ENCODE measurements at regions not wholly inside any gene's neighbourhood (a gene's known extent, or its start where the extent isn't known, plus 50 kb on each side); places are given as distances from the start of the nearest gene placed in this dataset.

GRCh38 chr6:102670735-102671134, 1277.2 kb downstream of the GRIK2 start:
- no peaks in the 10 kb centered on the region for H3K36me3 ChIP-seq (ENCODE audit: insufficient read depth, low read length)
- no peaks in the 10 kb centered on the region for H3K79me2 ChIP-seq (replicated peaks; ENCODE audit: insufficient read depth, low read length)
- no peaks in the 10 kb centered on the region for H3K27me3 ChIP-seq (ENCODE audit: insufficient read depth, low read depth, low read length)
- no peaks in the 10 kb centered on the region for H3K9me3 ChIP-seq (ENCODE audit: low read length)
- H3K9ac ChIP-seq (ENCODE audit: low read length): no peak overlapping the region
- no peaks in the 10 kb centered on the region for H3F3A ChIP-seq (ENCODE audit: insufficient read depth, low read length, poor library complexity, severe bottlenecking)
- H3K9me2 ChIP-seq (ENCODE audit: insufficient read depth, low read length): no peaks in the 10 kb centered on the region
- no peak overlapping the region for H3K4me2 ChIP-seq (ENCODE audit: low read length)
- H4K20me1 ChIP-seq (ENCODE audit: insufficient read depth): no peaks in the 10 kb centered on the region
- no peak overlapping the region for H2AFZ ChIP-seq (ENCODE audit: low read depth, low read length)
- H3K27ac ChIP-seq (ENCODE audit: low read length): no peak overlapping the region
- no peak overlapping the region for H3K4me3 ChIP-seq (ENCODE audit: low read length)
- no peak for TF ChIP-seq REST (IDR thresholded peaks at IDR 0.05; ENCODE audit: borderline replicate concordance)
- no peak for TF ChIP-seq CTCF (IDR thresholded peaks at IDR 0.05; ENCODE audit: poor library complexity, severe bottlenecking)
- TF ChIP-seq RAD21 (conservative IDR thresholded peaks at IDR 0.05): no peak
- no peak for TF ChIP-seq EZH2 (IDR thresholded peaks at IDR 0.05; ENCODE audit: borderline replicate concordance, insufficient read depth, low read length, poor library complexity, severe bottlenecking)
- TF ChIP-seq EP300 (conservative IDR thresholded peaks at IDR 0.05; ENCODE audit: poor library complexity, severe bottlenecking): no peak
- no peak for TF ChIP-seq TAF1 (IDR thresholded peaks at IDR 0.05; ENCODE audit: low read depth)
- no peak for TF ChIP-seq MXI1 (conservative IDR thresholded peaks at IDR 0.05; ENCODE audit: poor library complexity, severe bottlenecking)
- no peak for TF ChIP-seq POLR2AphosphoS5 (IDR thresholded peaks at IDR 0.05)
- no peak for TF ChIP-seq SMC3 (conservative IDR thresholded peaks at IDR 0.05; ENCODE audit: poor library complexity)

- Histone ChIP-seq H3K79me2 (replicated peaks; ENCODE audit: insufficient read depth, low read length) (no peaks in the 10 kb centered on the region), H3K4me2 (ENCODE audit: low read length) (no peak overlapping the region), H4K20me1 (ENCODE audit: insufficient read depth) (no peaks in the 10 kb centered on the region), H3K36me3 (ENCODE audit: insufficient read depth, low read length) (no peaks in the 10 kb centered on the region), H3K27me3 (ENCODE audit: insufficient read depth, low read depth, low read length) (no peaks in the 10 kb centered on the region), H3F3A (ENCODE audit: insufficient read depth, low read length, poor library complexity, severe bottlenecking) (no peaks in the 10 kb centered on the region), H2AFZ (ENCODE audit: low read depth, low read length) (no peak overlapping the region), H3K9me2 (ENCODE audit: insufficient read depth, low read length) (no peaks in the 10 kb centered on the region), H3K9me3 (ENCODE audit: low read length) (no peaks in the 10 kb centered on the region), H3K27ac (ENCODE audit: low read length) (no peak overlapping the region), H3K9ac (ENCODE audit: low read length) (no peak overlapping the region), H3K4me3 (ENCODE audit: low read length) (no peak overlapping the region)
- TF ChIP-seq MXI1 (conservative IDR thresholded peaks at IDR 0.05; ENCODE audit: poor library complexity, severe bottlenecking) (no peak), EZH2 (IDR thresholded peaks at IDR 0.05; ENCODE audit: borderline replicate concordance, insufficient read depth, low read length, poor library complexity, severe bottlenecking) (no peak)
These were observed 1269.3 kb downstream of the GRIK2 start for GRCh38 chr6:102662851-102663250.

- Histone ChIP-seq H3K36me3 (ENCODE audit: insufficient read depth, low read length) (no peaks in the 10 kb centered on the region), H3K27ac (ENCODE audit: low read length) (no peak overlapping the region), H3K9ac (ENCODE audit: low read length) (no peak overlapping the region), H3K9me2 (ENCODE audit: insufficient read depth, low read length) (no peaks in the 10 kb centered on the region), H3K4me2 (ENCODE audit: low read length) (no peak overlapping the region), H3K79me2 (replicated peaks; ENCODE audit: insufficient read depth, low read length) (no peaks in the 10 kb centered on the region), H3F3A (ENCODE audit: insufficient read depth, low read length, poor library complexity, severe bottlenecking) (no peaks in the 10 kb centered on the region), H4K20me1 (ENCODE audit: insufficient read depth) (no peaks in the 10 kb centered on the region), H2AFZ (ENCODE audit: low read depth, low read length) (no peak overlapping the region), H3K9me3 (ENCODE audit: low read length) (no peaks in the 10 kb centered on the region), H3K4me3 (ENCODE audit: low read length) (no peak overlapping the region), H3K27me3 (ENCODE audit: insufficient read depth, low read depth, low read length) (no peaks in the 10 kb centered on the region)
- TF ChIP-seq REST (IDR thresholded peaks at IDR 0.05; ENCODE audit: borderline replicate concordance): no peak
- no peak for TF ChIP-seq POLR2AphosphoS5 (IDR thresholded peaks at IDR 0.05)
- no peak for TF ChIP-seq EP300 (conservative IDR thresholded peaks at IDR 0.05; ENCODE audit: poor library complexity, severe bottlenecking)
- no peak for TF ChIP-seq RAD21 (conservative IDR thresholded peaks at IDR 0.05)
- no peak for TF ChIP-seq SMC3 (conservative IDR thresholded peaks at IDR 0.05; ENCODE audit: poor library complexity)
- no peak for TF ChIP-seq EZH2 (IDR thresholded peaks at IDR 0.05; ENCODE audit: borderline replicate concordance, insufficient read depth, low read length, poor library complexity, severe bottlenecking)
- TF ChIP-seq TAF1 (IDR thresholded peaks at IDR 0.05; ENCODE audit: low read depth): no peak
- no peak for TF ChIP-seq MXI1 (conservative IDR thresholded peaks at IDR 0.05; ENCODE audit: poor library complexity, severe bottlenecking)
- no peak for TF ChIP-seq CTCF (IDR thresholded peaks at IDR 0.05; ENCODE audit: poor library complexity, severe bottlenecking)
These were observed 1266.8 kb downstream of the GRIK2 start for GRCh38 chr6:102660303-102660702.
